SK-N-SH (cell line): ENCODE measurements at regions not wholly inside any gene's neighbourhood (a gene's known extent, or its start where the extent isn't known, plus 50 kb on each side); places are given as distances from the start of the nearest gene placed in this dataset.

ENCODE experiments used
- CTCF ChIA-PET: fragments of 300-600, 350-600 bp; formaldehyde crosslinking; extraction: SDS; loops from one replicate; lab custom pipeline; 2021; lab: Yijun Ruan, JAX
- POLR2A ChIA-PET: fragments of 350-600 bp; sonication (Branson Sonifier 250); formaldehyde crosslinking; extraction: SDS; loops from one replicate; lab custom pipeline; 2020; ENCODE audit warnings: antibody characterized with exemption, inconsistent platforms; lab: Yijun Ruan, JAX
- DNase-seq: peaks from one replicate; pipeline ENCODE4 v3.0.0; 2012
- H2AFZ ChIP-seq: fragments of 200-600 bp; sonication (generic); 2 replicates; pipeline ENCODE4 v1.8.1; 2016; ENCODE audit warnings: antibody characterized with exemption, mild to moderate bottlenecking, low read depth
- H3F3A ChIP-seq: fragments of 200-600 bp; sonication (generic); replicated peaks from 2 replicates; pipeline ENCODE3; 2016; ENCODE audit warnings: antibody characterized with exemption, mild to moderate bottlenecking; ENCODE audit not compliant: insufficient read depth
- H3K27ac ChIP-seq, 2 experiments: fragments of 200-500 bp in 1 of 2; fragments of 200-600 bp in 1 of 2; sonication (Bioruptor generic) in 1 of 2; sonication (generic), shearing (Covaris generic) in 1 of 2; 2 replicates each; pipeline versions ENCODE4 v1.5.1 to v1.6.1; 2014 to 2016; ENCODE audit warnings: low read depth in 2 of 2, inconsistent platforms in 1 of 2, low read length in 1 of 2, mild to moderate bottlenecking in 1 of 2, mixed read lengths in 1 of 2
- H3K27me3 ChIP-seq: fragments of 200-600 bp; sonication (generic), shearing (Covaris generic); 2 replicates; pipeline ENCODE4 v1.6.1; 2016; ENCODE audit warnings: mixed run types; ENCODE audit not compliant: insufficient read depth
- H3K36me3 ChIP-seq, 2 experiments: fragments of 200-500 bp in 1 of 2; fragments of 200-600 bp in 1 of 2; sonication (Bioruptor generic) in 1 of 2; sonication (generic) in 1 of 2; replicated peaks in 1 of 2; 2 replicates each; pipeline versions ENCODE3 to v1.5.1; 2014 to 2016; ENCODE audit warnings: low read length in 1 of 2, mild to moderate bottlenecking in 1 of 2; ENCODE audit not compliant: insufficient read depth in 2 of 2, control insufficient read depth in 1 of 2
- H3K4me1 ChIP-seq, 2 experiments: fragments of 200-500 bp in 1 of 2; fragments of 200-600 bp in 1 of 2; sonication (Bioruptor generic) in 1 of 2; sonication (generic), shearing (Covaris generic) in 1 of 2; 2 replicates each; pipeline versions ENCODE4 v1.5.1 to v1.6.1; 2014 to 2016; ENCODE audit warnings: low read depth in 1 of 2, low read length in 1 of 2, mixed run types in 1 of 2; ENCODE audit not compliant: insufficient read depth in 2 of 2, control insufficient read depth in 1 of 2
- H3K4me2 ChIP-seq: fragments of 200-600 bp; sonication (generic), shearing (Covaris generic); 2 replicates; pipeline ENCODE4 v1.6.1; 2017; ENCODE audit warnings: mixed run types
- H3K4me3 ChIP-seq, 2 experiments: fragments of 200-500 bp in 1 of 2; fragments of 200-600 bp in 1 of 2; sonication (Bioruptor generic) in 1 of 2; sonication (generic), shearing (Covaris generic) in 1 of 2; 2 replicates each; pipeline versions ENCODE4 v1.5.1 to v1.8.1; 2014 to 2016; ENCODE audit warnings: low read depth in 2 of 2, inconsistent platforms in 1 of 2, low read length in 1 of 2, mild to moderate bottlenecking in 1 of 2, mixed read lengths in 1 of 2, moderate library complexity in 1 of 2
- H3K79me2 ChIP-seq: fragments of 200-600 bp; sonication (generic); 2 replicates; pipeline ENCODE4 v1.8.1; 2017; ENCODE audit warnings: mild to moderate bottlenecking; ENCODE audit not compliant: insufficient read depth
- H3K9ac ChIP-seq: fragments of 200-600 bp; sonication (generic); 2 replicates; pipeline ENCODE4 v1.6.1; 2017; ENCODE audit warnings: mixed run types
- H3K9me2 ChIP-seq: fragments of 200-600 bp; sonication (generic); 2 replicates; pipeline ENCODE4 v1.6.1; 2017; ENCODE audit warnings: mixed run types
- H3K9me3 ChIP-seq: fragments of 200-600 bp; sonication (generic); 2 replicates; pipeline ENCODE4 v1.6.1; 2017; ENCODE audit warnings: mixed run types, mild to moderate bottlenecking, moderate library complexity
- H4K20me1 ChIP-seq: fragments of 200-600 bp; sonication (generic); 2 replicates; pipeline ENCODE4 v1.6.1; 2017; ENCODE audit warnings: mild to moderate bottlenecking, mixed run types; ENCODE audit not compliant: insufficient read depth
- ELF1 ChIP-seq: IDR thresholded peaks from 2 replicates; pipeline ENCODE4 v1.4.0; 2012
- EP300 ChIP-seq, 2 experiments: IDR thresholded peaks; 2 replicates each; pipeline versions ENCODE4 v1.4.0 to v1.6.1; 2012; ENCODE audit warnings: borderline replicate concordance in 1 of 2, low read depth in 1 of 2, low read length in 1 of 2
- EZH2phosphoT487 ChIP-seq: fragments of 200-600 bp; sonication (generic); IDR thresholded peaks from 2 replicates; pipeline ENCODE4 v1.6.1; 2017; ENCODE audit warnings: low read depth, mixed run types, mild to moderate bottlenecking, antibody characterized with exemption, moderate library complexity, borderline replicate concordance
- FOSL2 ChIP-seq: IDR thresholded peaks from 2 replicates; pipeline ENCODE4 v1.4.0; 2012; ENCODE audit warnings: low read depth, mild to moderate bottlenecking, moderate library complexity, borderline replicate concordance
- FOXJ3 ChIP-seq: sonication (generic); formaldehyde crosslinking; IDR thresholded peaks from 2 replicates; pipeline ENCODE4 v1.5.1; 2020; ENCODE audit warnings: mild to moderate bottlenecking, missing genetic modification reagents
- FOXM1 ChIP-seq: IDR thresholded peaks from 2 replicates; pipeline ENCODE4 v1.4.0; 2012; ENCODE audit warnings: low read depth, mild to moderate bottlenecking
- GATA2 ChIP-seq: sonication (generic); formaldehyde crosslinking; IDR thresholded peaks from 2 replicates; pipeline ENCODE4 v1.5.0; 2020; ENCODE audit warnings: mild to moderate bottlenecking, missing genetic modification reagents
- MXI1 ChIP-seq: IDR thresholded peaks from 2 replicates; pipeline ENCODE4 v1.6.1; 2012; ENCODE audit warnings: mild to moderate bottlenecking, low read depth, low read length, improper control_type of control experiment
- NFIC ChIP-seq: IDR thresholded peaks from 2 replicates; pipeline ENCODE4 v1.4.0; 2012; ENCODE audit warnings: borderline replicate concordance
- NRF1 ChIP-seq: IDR thresholded peaks from 2 replicates; pipeline ENCODE4 v1.6.1; 2012; ENCODE audit warnings: low read depth, mild to moderate bottlenecking, low read length
- POLR2AphosphoS5 ChIP-seq: IDR thresholded peaks from 2 replicates; pipeline ENCODE4 v1.6.1; 2012; ENCODE audit warnings: low read depth, low read length
- RAD21 ChIP-seq: IDR thresholded peaks from 2 replicates; pipeline ENCODE4 v1.6.1; 2012; ENCODE audit warnings: mild to moderate bottlenecking, low read length
- RCOR1 ChIP-seq: fragments of 150-350 bp; IDR thresholded peaks from 2 replicates; pipeline ENCODE4 v1.6.1; 2017; ENCODE audit warnings: antibody characterized with exemption, low read length
- RFX5 ChIP-seq: IDR thresholded peaks from 2 replicates; pipeline ENCODE4 v1.6.1; 2012; ENCODE audit warnings: mild to moderate bottlenecking, improper control_type of control experiment, low read length
- RXRA ChIP-seq: IDR thresholded peaks from 2 replicates; pipeline ENCODE4 v1.4.0; 2012; ENCODE audit warnings: low read depth, mild to moderate bottlenecking, borderline replicate concordance
- SIN3A ChIP-seq: IDR thresholded peaks from 2 replicates; pipeline ENCODE4 v1.6.1; 2012; ENCODE audit warnings: low read depth, mild to moderate bottlenecking, low read length, moderate library complexity, borderline replicate concordance
- SMC3 ChIP-seq: IDR thresholded peaks from 2 replicates; pipeline ENCODE4 v1.6.1; 2012; ENCODE audit warnings: low read depth, low read length, improper control_type of control experiment
- TAF1 ChIP-seq: IDR thresholded peaks from 2 replicates; pipeline ENCODE4 v1.6.1; 2012; ENCODE audit warnings: low read depth, mild to moderate bottlenecking, low read length, moderate library complexity, borderline replicate concordance
- WGBS: methylation state at CpG from one replicate; pipeline ENCODE4 v1.1.6; 2017; ENCODE audit warnings: low lambda C conversion rate; 5-methylcytosine and 5-hydroxymethylcytosine counted together
- TF ChIP-seq, protein P1 (sequence below): IDR thresholded peaks from 2 replicates; pipeline ENCODE4 v1.4.0; 2012; ENCODE audit warnings: low read depth
- TF ChIP-seq, protein P2 (sequence below): IDR thresholded peaks from 2 replicates; pipeline ENCODE4 v1.4.0; 2012; ENCODE audit warnings: low read depth, borderline replicate concordance
- TF ChIP-seq, protein P3 (sequence below): IDR thresholded peaks from 2 replicates; pipeline ENCODE4 v1.6.1; 2012; ENCODE audit warnings: mild to moderate bottlenecking, low read depth, low read length, moderate library complexity
- TF ChIP-seq, protein P4 (sequence below): fragments of 150-350 bp; IDR thresholded peaks from 2 replicates; pipeline ENCODE4 v1.6.1; 2016; ENCODE audit warnings: mild to moderate bottlenecking, low read depth, low read length
- TF ChIP-seq, protein P5 (sequence below): IDR thresholded peaks from 2 replicates; pipeline ENCODE4 v1.4.0; 2012; ENCODE audit warnings: low read depth, borderline replicate concordance
- TF ChIP-seq, protein P6 (sequence below): fragments of 200-600 bp; sonication (generic); IDR thresholded peaks from 2 replicates; pipeline ENCODE4 v1.6.1; 2017; ENCODE audit warnings: antibody characterized with exemption, mild to moderate bottlenecking, moderate library complexity

DNA sequence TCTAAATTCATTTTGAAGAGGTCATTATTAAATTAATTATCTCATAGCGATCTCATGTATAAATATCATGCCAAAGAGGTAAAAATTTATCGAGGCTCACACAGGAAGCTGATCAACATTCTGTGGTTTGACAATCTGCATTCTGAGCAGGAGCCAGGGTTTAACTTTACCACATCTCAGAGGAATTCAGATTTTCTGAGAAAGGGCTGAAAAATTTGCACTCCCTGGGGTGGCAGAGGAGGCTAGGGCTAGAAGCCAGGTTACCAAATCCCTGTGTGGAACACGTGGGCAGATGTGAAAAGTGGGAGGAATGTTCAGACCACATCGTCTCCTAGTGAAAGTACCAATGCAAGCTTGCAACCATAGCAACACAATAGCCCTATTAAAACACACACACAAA is 63.5 kb upstream of the CTLA4 start:
- Histone ChIP-seq H3K9ac (peak overlapping the region; percentile 71), H4K20me1 (no peaks in the 10 kb centered on the region), H3K27me3 (no peaks in the 10 kb centered on the region), H3K4me1 (peaks cover 4 to 38% of the 10 kb centered on the region in 2 experiments), H3K36me3 (no peaks in the 10 kb centered on the region), H3K27ac (peak overlapping the region; percentile 56 to 96; a peak in 3 of 4 replicates), H2AFZ (no peak overlapping the region), H3K9me2 (no peaks in the 10 kb centered on the region), H3K4me3 (no peak overlapping the region), H3F3A (peaks cover 48% of the 10 kb centered on the region), H3K9me3 (0 out of 2 replicates have a peak, but pooled peaks cover 5% of the 10 kb centered on the region), H3K4me2 (no peak overlapping the region), H3K79me2 (no peaks in the 10 kb centered on the region)
- ChIA-PET POLR2A (no interaction called here), CTCF (interaction anchor here (0.9 to 1.0 kb wide), 2 partner anchors 11 to 13 kb away, joined by 4 to 5 read pairs; no protein-coding TSS in a partner anchor)
- 17% methylated on average over 4 of the region's 4 CpGs for WGBS
- DNase-seq, result no peak
- TF ChIP-seq NFIC (peak; percentile 92), SMC3 (no peak), MXI1 (no peak), ELF1 (no peak), TAF1 (no peak), POLR2AphosphoS5 (peak; percentile 54; the same call in 1 of the 2 replicates), FOSL2 (peak; percentile 47; the same call in 1 of the 2 replicates), RFX5 (no peak), RAD21 (no peak), EZH2phosphoT487 (no peak), EP300 (IDR thresholded peaks at IDR 0.05; ENCODE audit: borderline replicate concordance in 1 of 2, low read depth in 1 of 2, low read length in 1 of 2) (peak; percentile 50 to 97; a peak in 3 of 4 replicates), NRF1 (no peak), SIN3A (peak; percentile 60; the same call in 1 of the 2 replicates), FOXJ3 (CRISPR knock-in tag) (no peak), RCOR1 (no peak), FOXM1 (peak; percentile 83; the same call in 1 of the 2 replicates), GATA2 (CRISPR knock-in tag) (no peak), RXRA (peak; percentile 82; the same call in 1 of the 2 replicates)
- TF ChIP-seq, protein P1, sequence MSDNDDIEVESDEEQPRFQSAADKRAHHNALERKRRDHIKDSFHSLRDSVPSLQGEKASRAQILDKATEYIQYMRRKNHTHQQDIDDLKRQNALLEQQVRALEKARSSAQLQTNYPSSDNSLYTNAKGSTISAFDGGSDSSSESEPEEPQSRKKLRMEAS, result peak; percentile 95
- TF ChIP-seq, protein P2, sequence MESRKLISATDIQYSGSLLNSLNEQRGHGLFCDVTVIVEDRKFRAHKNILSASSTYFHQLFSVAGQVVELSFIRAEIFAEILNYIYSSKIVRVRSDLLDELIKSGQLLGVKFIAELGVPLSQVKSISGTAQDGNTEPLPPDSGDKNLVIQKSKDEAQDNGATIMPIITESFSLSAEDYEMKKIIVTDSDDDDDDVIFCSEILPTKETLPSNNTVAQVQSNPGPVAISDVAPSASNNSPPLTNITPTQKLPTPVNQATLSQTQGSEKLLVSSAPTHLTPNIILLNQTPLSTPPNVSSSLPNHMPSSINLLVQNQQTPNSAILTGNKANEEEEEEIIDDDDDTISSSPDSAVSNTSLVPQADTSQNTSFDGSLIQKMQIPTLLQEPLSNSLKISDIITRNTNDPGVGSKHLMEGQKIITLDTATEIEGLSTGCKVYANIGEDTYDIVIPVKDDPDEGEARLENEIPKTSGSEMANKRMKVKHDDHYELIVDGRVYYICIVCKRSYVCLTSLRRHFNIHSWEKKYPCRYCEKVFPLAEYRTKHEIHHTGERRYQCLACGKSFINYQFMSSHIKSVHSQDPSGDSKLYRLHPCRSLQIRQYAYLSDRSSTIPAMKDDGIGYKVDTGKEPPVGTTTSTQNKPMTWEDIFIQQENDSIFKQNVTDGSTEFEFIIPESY, result peak; percentile 61; the same call in 1 of the 2 replicates
- TF ChIP-seq, protein P3, sequence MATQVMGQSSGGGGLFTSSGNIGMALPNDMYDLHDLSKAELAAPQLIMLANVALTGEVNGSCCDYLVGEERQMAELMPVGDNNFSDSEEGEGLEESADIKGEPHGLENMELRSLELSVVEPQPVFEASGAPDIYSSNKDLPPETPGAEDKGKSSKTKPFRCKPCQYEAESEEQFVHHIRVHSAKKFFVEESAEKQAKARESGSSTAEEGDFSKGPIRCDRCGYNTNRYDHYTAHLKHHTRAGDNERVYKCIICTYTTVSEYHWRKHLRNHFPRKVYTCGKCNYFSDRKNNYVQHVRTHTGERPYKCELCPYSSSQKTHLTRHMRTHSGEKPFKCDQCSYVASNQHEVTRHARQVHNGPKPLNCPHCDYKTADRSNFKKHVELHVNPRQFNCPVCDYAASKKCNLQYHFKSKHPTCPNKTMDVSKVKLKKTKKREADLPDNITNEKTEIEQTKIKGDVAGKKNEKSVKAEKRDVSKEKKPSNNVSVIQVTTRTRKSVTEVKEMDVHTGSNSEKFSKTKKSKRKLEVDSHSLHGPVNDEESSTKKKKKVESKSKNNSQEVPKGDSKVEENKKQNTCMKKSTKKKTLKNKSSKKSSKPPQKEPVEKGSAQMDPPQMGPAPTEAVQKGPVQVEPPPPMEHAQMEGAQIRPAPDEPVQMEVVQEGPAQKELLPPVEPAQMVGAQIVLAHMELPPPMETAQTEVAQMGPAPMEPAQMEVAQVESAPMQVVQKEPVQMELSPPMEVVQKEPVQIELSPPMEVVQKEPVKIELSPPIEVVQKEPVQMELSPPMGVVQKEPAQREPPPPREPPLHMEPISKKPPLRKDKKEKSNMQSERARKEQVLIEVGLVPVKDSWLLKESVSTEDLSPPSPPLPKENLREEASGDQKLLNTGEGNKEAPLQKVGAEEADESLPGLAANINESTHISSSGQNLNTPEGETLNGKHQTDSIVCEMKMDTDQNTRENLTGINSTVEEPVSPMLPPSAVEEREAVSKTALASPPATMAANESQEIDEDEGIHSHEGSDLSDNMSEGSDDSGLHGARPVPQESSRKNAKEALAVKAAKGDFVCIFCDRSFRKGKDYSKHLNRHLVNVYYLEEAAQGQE, result 0 out of 2 replicates have a peak, but pooled peaks have one; percentile 52
- TF ChIP-seq, protein P4, sequence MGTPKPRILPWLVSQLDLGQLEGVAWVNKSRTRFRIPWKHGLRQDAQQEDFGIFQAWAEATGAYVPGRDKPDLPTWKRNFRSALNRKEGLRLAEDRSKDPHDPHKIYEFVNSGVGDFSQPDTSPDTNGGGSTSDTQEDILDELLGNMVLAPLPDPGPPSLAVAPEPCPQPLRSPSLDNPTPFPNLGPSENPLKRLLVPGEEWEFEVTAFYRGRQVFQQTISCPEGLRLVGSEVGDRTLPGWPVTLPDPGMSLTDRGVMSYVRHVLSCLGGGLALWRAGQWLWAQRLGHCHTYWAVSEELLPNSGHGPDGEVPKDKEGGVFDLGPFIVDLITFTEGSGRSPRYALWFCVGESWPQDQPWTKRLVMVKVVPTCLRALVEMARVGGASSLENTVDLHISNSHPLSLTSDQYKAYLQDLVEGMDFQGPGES, result no peak
- TF ChIP-seq, protein P5, sequence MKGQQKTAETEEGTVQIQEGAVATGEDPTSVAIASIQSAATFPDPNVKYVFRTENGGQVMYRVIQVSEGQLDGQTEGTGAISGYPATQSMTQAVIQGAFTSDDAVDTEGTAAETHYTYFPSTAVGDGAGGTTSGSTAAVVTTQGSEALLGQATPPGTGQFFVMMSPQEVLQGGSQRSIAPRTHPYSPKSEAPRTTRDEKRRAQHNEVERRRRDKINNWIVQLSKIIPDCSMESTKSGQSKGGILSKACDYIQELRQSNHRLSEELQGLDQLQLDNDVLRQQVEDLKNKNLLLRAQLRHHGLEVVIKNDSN, result peak; percentile 80; the same call in 1 of the 2 replicates
- TF ChIP-seq, protein P6, sequence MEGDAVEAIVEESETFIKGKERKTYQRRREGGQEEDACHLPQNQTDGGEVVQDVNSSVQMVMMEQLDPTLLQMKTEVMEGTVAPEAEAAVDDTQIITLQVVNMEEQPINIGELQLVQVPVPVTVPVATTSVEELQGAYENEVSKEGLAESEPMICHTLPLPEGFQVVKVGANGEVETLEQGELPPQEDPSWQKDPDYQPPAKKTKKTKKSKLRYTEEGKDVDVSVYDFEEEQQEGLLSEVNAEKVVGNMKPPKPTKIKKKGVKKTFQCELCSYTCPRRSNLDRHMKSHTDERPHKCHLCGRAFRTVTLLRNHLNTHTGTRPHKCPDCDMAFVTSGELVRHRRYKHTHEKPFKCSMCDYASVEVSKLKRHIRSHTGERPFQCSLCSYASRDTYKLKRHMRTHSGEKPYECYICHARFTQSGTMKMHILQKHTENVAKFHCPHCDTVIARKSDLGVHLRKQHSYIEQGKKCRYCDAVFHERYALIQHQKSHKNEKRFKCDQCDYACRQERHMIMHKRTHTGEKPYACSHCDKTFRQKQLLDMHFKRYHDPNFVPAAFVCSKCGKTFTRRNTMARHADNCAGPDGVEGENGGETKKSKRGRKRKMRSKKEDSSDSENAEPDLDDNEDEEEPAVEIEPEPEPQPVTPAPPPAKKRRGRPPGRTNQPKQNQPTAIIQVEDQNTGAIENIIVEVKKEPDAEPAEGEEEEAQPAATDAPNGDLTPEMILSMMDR, result no peak
